CD14-positive monocyte (primary cell): ENCODE measurements at regions not wholly inside any gene's neighbourhood (a gene's known extent, or its start where the extent isn't known, plus 50 kb on each side); places are given as distances from the start of the nearest gene placed in this dataset.

Source experiments
- DNase-seq, 3 donors: peaks; one replicate each; pipeline ENCODE4 v3.0.0-alpha.2; 2011 to 2022
- H2AFZ ChIP-seq: 2 replicates; pipeline ENCODE4 v1.6.0; 2012; ENCODE audit warnings: mild to moderate bottlenecking, low read depth, low read length, inconsistent platforms; ENCODE audit not compliant: insufficient read depth, poor library complexity, severe bottlenecking
- H3K27ac ChIP-seq, 2 donors: 1 replicate in 1 of 2; 2 replicates in 1 of 2; pipeline ENCODE4 v1.5.1; 2012 to 2013; ENCODE audit warnings: low read length in 2 of 2, control low read depth in 1 of 2, inconsistent platforms in 1 of 2, low read depth in 1 of 2, mild to moderate bottlenecking in 1 of 2
- H3K27me3 ChIP-seq, 2 donors: one replicate each; pipeline versions ENCODE4 v1.6.0 to v1.6.1; 2011 to 2013; ENCODE audit warnings: low read length in 2 of 2; ENCODE audit not compliant: control insufficient read depth in 2 of 2, insufficient read depth in 2 of 2
- H3K36me3 ChIP-seq, 2 donors: replicated peaks in 1 of 2; 1 replicate in 1 of 2; 2 replicates in 1 of 2; pipeline versions ENCODE4 v1.5.1 to v1.6.1; 2012 to 2013; ENCODE audit warnings: low read length in 2 of 2, control low read depth in 1 of 2, inconsistent platforms in 1 of 2, mild to moderate bottlenecking in 1 of 2; ENCODE audit not compliant: insufficient read depth in 2 of 2, control insufficient read depth in 1 of 2
- H3K4me1 ChIP-seq, 2 donors: 1 replicate in 1 of 2; 2 replicates in 1 of 2; pipeline versions ENCODE4 v1.5.1 to v1.6.1; 2012 to 2013; ENCODE audit warnings: low read length in 2 of 2, control low read depth in 1 of 2, inconsistent platforms in 1 of 2, mild to moderate bottlenecking in 1 of 2, moderate library complexity in 1 of 2; ENCODE audit not compliant: insufficient read depth in 2 of 2, control insufficient read depth in 1 of 2
- H3K4me2 ChIP-seq: replicated peaks from 2 replicates; pipeline ENCODE3; 2012; ENCODE audit warnings: low read length, moderate library complexity, mild to moderate bottlenecking; ENCODE audit not compliant: poor library complexity, severe bottlenecking; ENCODE audit errors: extremely low read depth
- H3K4me3 ChIP-seq, 3 experiments: fragments of 200-600 bp in 1 of 3; sonication (generic) in 1 of 3; replicated peaks in 1 of 3; 1 replicate in 2 of 3; 2 replicates in 1 of 3; pipeline ENCODE4 v1.5.1; 2011 to 2013; ENCODE audit warnings: low read length in 3 of 3, mild to moderate bottlenecking in 3 of 3, control low read depth in 2 of 3, low read depth in 2 of 3, inconsistent platforms in 1 of 3, moderate library complexity in 1 of 3
- H3K79me2 ChIP-seq: 2 replicates; pipeline ENCODE4 v1.6.0; 2012; ENCODE audit warnings: mild to moderate bottlenecking, control low read depth, inconsistent platforms, low read length, moderate library complexity; ENCODE audit not compliant: insufficient read depth
- H3K9ac ChIP-seq: 2 replicates; pipeline ENCODE4 v1.6.0; 2017; ENCODE audit warnings: low read length, mild to moderate bottlenecking; ENCODE audit not compliant: insufficient read depth, poor library complexity, severe bottlenecking
- H3K9me3 ChIP-seq, 2 donors: replicated peaks in 1 of 2; 1 replicate in 1 of 2; 2 replicates in 1 of 2; pipeline versions ENCODE4 v1.5.1 to v1.6.1; 2012 to 2013; ENCODE audit warnings: low read length in 2 of 2, control low read depth in 1 of 2; ENCODE audit not compliant: control insufficient read depth in 1 of 2, insufficient read depth in 1 of 2
- H4K20me1 ChIP-seq: 2 replicates; pipeline ENCODE4 v1.6.0; 2012; ENCODE audit warnings: mild to moderate bottlenecking, low read length, control low read depth, moderate library complexity; ENCODE audit not compliant: insufficient read depth
- H3K27ac Mint-ChIP-seq, 7 donors: one replicate each; pipeline ENCODE4 v1.8.0; 2020; ENCODE audit warnings: mild to moderate bottlenecking in 7 of 7, mixed read lengths in 7 of 7, moderate library complexity in 6 of 7, inconsistent platforms in 2 of 7
- H3K27me3 Mint-ChIP-seq, 3 donors: one replicate each; pipeline ENCODE4 v1.8.0; 2021 to 2022; ENCODE audit warnings: low read depth in 3 of 3, mild to moderate bottlenecking in 3 of 3, mixed read lengths in 3 of 3, moderate library complexity in 3 of 3, inconsistent platforms in 1 of 3
- H3K36me3 Mint-ChIP-seq, 2 donors: one replicate each; pipeline ENCODE4 v1.8.0; 2020; ENCODE audit warnings: mixed read lengths in 2 of 2, inconsistent platforms in 1 of 2, mild to moderate bottlenecking in 1 of 2
- H3K4me1 Mint-ChIP-seq: one replicate; pipeline ENCODE4 v1.8.0; 2020; ENCODE audit warnings: mild to moderate bottlenecking, mixed read lengths
- H3K4me3 Mint-ChIP-seq, 2 donors: one replicate each; pipeline ENCODE4 v1.8.0; 2020; ENCODE audit warnings: mild to moderate bottlenecking in 2 of 2, mixed read lengths in 2 of 2, moderate library complexity in 1 of 2
- H3K9me3 Mint-ChIP-seq, 7 donors: one replicate each; pipeline ENCODE4 v1.8.0; 2020 to 2022; ENCODE audit warnings: mixed read lengths in 7 of 7, mild to moderate bottlenecking in 6 of 7, moderate library complexity in 6 of 7, inconsistent platforms in 2 of 7
- CTCF ChIP-seq: fragments of 200-600 bp; IDR thresholded peaks from one replicate; pipeline ENCODE4 v1.8.0; 2022; ENCODE audit warnings: antibody characterized with exemption, mild to moderate bottlenecking
- WGBS: methylation state at CpG from one replicate; pipeline ENCODE4 v1.1.5; 2013; ENCODE audit warnings: missing lambda C conversion rate; ENCODE audit not compliant: insufficient coverage; 5-methylcytosine and 5-hydroxymethylcytosine counted together
- intact Hi-C, 2 donors: fragments of 100-400 bp; cut with micrococcal nuclease; formaldehyde crosslinking; loops; one replicate each; pipeline versions ENCODE4 v1.15.0 to v1.15.1; 2023

- Mint-ChIP-seq H3K27ac (no peak overlapping the region), H3K36me3 (no peaks in the 10 kb centered on the region), H3K9me3 (peaks cover 0 to 3% (median 2%) of the 10 kb centered on the region in 7 donors), H3K4me1 (no peaks in the 10 kb centered on the region), H3K27me3 (peaks cover 0 to 3% (median 1%) of the 10 kb centered on the region in 3 donors), H3K4me3 (no peak overlapping the region)
- H3K9ac ChIP-seq, result no peak overlapping the region
- no peaks in the 10 kb centered on the region for H3K4me1 ChIP-seq
- H3K9me3 ChIP-seq, result peaks cover 0 to 2% of the 10 kb centered on the region in 2 donors
- no peaks in the 10 kb centered on the region for H3K36me3 ChIP-seq
- no peak overlapping the region for H3K27ac ChIP-seq
- DNase-seq, result no peak
- intact Hi-C loops, result no loop called here
- H3K4me3 ChIP-seq, result no peak overlapping the region
- H2AFZ ChIP-seq, result no peak overlapping the region
- no peaks in the 10 kb centered on the region for H3K27me3 ChIP-seq
- TF ChIP-seq CTCF, result no peak
- no peak overlapping the region for H3K4me2 ChIP-seq
- no peaks in the 10 kb centered on the region for H3K79me2 ChIP-seq
- 0% methylated on average over 1 of the region's 3 CpGs for WGBS
- H4K20me1 ChIP-seq, result no peaks in the 10 kb centered on the region
Observed at GRCh38 chr4:169922632-169923276, 103.4 kb downstream of the MFAP3L start.

- WGBS, result no CpG with 5 or more reads among the region's 1 CpG
- H3K27ac ChIP-seq, result no peak overlapping the region
- no peaks in the 10 kb centered on the region for H4K20me1 ChIP-seq
- no peak overlapping the region for H3K4me3 Mint-ChIP-seq
- H3K27me3 Mint-ChIP-seq, result peaks cover 0 to 2% (median 1%) of the 10 kb centered on the region in 3 donors
- H3K27me3 ChIP-seq, result no peaks in the 10 kb centered on the region
- no peaks in the 10 kb centered on the region for H3K36me3 ChIP-seq
- no peak overlapping the region for H2AFZ ChIP-seq
- H3K4me1 ChIP-seq, result no peaks in the 10 kb centered on the region
- no peak overlapping the region for H3K4me3 ChIP-seq
- no peak for TF ChIP-seq CTCF
- H3K9ac ChIP-seq, result no peak overlapping the region
- peaks cover 6 to 9% of the 10 kb centered on the region in 2 donors for H3K9me3 ChIP-seq
- H3K79me2 ChIP-seq, result no peaks in the 10 kb centered on the region
- DNase-seq, result no peak
- H3K9me3 Mint-ChIP-seq, result peaks cover 5 to 11% (median 9%) of the 10 kb centered on the region in 7 donors
- H3K36me3 Mint-ChIP-seq, result no peaks in the 10 kb centered on the region
- no peaks in the 10 kb centered on the region for H3K4me1 Mint-ChIP-seq
- intact Hi-C loops, result no loop called here
- no peak overlapping the region for H3K27ac Mint-ChIP-seq
- H3K4me2 ChIP-seq, result no peak overlapping the region
Observed at GRCh38 chr4:169921732-169922131, 104.5 kb downstream of the MFAP3L start.
